Breast epithelium (tissue), 4 donors: ENCODE measurements at regions not wholly inside any gene's neighbourhood (a gene's known extent, or its start where the extent isn't known, plus 50 kb on each side); places are given as distances from the start of the nearest gene placed in this dataset.

Experiments used
- DNase-seq, 2 donors: peaks; one replicate each; pipeline ENCODE4 v3.0.0-alpha.2; 2019; ENCODE audit warnings: low spot score in 2 of 2
- H3K27ac ChIP-seq, 2 donors: fragments of 200-600 bp; sonication (generic) in 1 of 2; one replicate each; pipeline ENCODE4 v1.5.1; 2016 to 2019; ENCODE audit warnings: mild to moderate bottlenecking in 1 of 2
- H3K27me3 ChIP-seq, 2 donors: fragments of 200-600 bp; sonication (generic) in 1 of 2; one replicate each; pipeline versions ENCODE4 v1.5.1 to v1.6.0; 2017 to 2019; ENCODE audit warnings: control low read depth in 1 of 2, mild to moderate bottlenecking in 1 of 2
- H3K36me3 ChIP-seq: fragments of 200-600 bp; one replicate; pipeline ENCODE4 v1.5.1; 2019
- H3K4me1 ChIP-seq, 2 donors: fragments of 200-600 bp; sonication (generic); one replicate each; pipeline ENCODE4 v1.5.1; 2016 to 2019; ENCODE audit warnings: control low read depth in 1 of 2
- H3K4me3 ChIP-seq, 3 donors: fragments of 200-600 bp; sonication (generic); 1 replicate in 2 of 3; 2 replicates in 1 of 3; pipeline ENCODE4 v1.5.1; 2016 to 2019; ENCODE audit warnings: mild to moderate bottlenecking in 3 of 3, moderate library complexity in 2 of 3
- H3K9me3 ChIP-seq, 2 donors: fragments of 200-600 bp; sonication (generic) in 1 of 2; one replicate each; pipeline ENCODE4 v1.5.1; 2016 to 2019; ENCODE audit warnings: control low read depth in 1 of 2
- POLR2A ChIP-seq: fragments of 450-650 bp; IDR thresholded peaks from one replicate; pipeline ENCODE4 v1.6.1; 2016; ENCODE audit warnings: antibody characterized with exemption, mild to moderate bottlenecking, moderate library complexity
- POLR2AphosphoS5 ChIP-seq, 3 donors: sonication (generic); formaldehyde crosslinking; IDR thresholded peaks; one replicate each; pipeline ENCODE4 v1.6.1; 2017; ENCODE audit warnings: antibody characterized with exemption in 3 of 3
- intact Hi-C: fragments of 100-400 bp; cut with DNase I; formaldehyde crosslinking; loops from one replicate; pipeline ENCODE4 v1.15.1; 2023; ENCODE audit warnings: low total_unique reads
- TF ChIP-seq, protein P1 (sequence below), 3 donors: fragments of 450-650 bp; IDR thresholded peaks; one replicate each; pipeline ENCODE4 v1.5.1; 2016 to 2017; ENCODE audit warnings: antibody characterized with exemption in 3 of 3, mild to moderate bottlenecking in 3 of 3, moderate library complexity in 3 of 3

DNA sequence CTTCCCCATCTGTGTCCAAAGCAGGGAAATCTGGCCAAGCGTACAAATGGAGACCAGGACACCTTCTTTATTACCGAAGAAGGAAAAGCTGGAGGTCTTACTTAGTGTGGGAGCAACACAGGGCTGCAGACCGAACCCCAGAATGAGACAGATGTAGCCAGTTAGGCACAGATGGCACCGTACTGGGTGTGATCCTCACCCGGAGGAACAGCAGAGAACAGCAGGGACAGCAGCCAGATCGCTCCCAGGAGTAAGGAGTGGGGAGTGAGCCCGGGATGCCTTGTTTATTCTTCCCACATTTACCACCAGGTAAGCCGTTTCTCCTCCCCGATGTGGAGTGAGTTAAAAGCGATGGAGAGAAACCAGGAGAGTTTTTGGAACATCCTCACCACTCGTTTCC, 150.7 kb upstream of the SPRED2 start:
- H3K9me3 ChIP-seq = no peaks in the 10 kb centered on the region
- intact Hi-C loops = no loop called here
- no peaks in the 10 kb centered on the region for H3K36me3 ChIP-seq
- no peak overlapping the region for H3K4me3 ChIP-seq
- TF ChIP-seq, protein P1, sequence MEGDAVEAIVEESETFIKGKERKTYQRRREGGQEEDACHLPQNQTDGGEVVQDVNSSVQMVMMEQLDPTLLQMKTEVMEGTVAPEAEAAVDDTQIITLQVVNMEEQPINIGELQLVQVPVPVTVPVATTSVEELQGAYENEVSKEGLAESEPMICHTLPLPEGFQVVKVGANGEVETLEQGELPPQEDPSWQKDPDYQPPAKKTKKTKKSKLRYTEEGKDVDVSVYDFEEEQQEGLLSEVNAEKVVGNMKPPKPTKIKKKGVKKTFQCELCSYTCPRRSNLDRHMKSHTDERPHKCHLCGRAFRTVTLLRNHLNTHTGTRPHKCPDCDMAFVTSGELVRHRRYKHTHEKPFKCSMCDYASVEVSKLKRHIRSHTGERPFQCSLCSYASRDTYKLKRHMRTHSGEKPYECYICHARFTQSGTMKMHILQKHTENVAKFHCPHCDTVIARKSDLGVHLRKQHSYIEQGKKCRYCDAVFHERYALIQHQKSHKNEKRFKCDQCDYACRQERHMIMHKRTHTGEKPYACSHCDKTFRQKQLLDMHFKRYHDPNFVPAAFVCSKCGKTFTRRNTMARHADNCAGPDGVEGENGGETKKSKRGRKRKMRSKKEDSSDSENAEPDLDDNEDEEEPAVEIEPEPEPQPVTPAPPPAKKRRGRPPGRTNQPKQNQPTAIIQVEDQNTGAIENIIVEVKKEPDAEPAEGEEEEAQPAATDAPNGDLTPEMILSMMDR (IDR thresholded peaks at IDR 0.05) = no peak
- TF ChIP-seq POLR2A (no peak), POLR2AphosphoS5 (IDR thresholded peaks at IDR 0.05) (no peak)
- H3K27me3 ChIP-seq = no peaks in the 10 kb centered on the region
- DNase-seq = no peak
- H3K27ac ChIP-seq = no peak overlapping the region
- no peaks in the 10 kb centered on the region for H3K4me1 ChIP-seq

DNA sequence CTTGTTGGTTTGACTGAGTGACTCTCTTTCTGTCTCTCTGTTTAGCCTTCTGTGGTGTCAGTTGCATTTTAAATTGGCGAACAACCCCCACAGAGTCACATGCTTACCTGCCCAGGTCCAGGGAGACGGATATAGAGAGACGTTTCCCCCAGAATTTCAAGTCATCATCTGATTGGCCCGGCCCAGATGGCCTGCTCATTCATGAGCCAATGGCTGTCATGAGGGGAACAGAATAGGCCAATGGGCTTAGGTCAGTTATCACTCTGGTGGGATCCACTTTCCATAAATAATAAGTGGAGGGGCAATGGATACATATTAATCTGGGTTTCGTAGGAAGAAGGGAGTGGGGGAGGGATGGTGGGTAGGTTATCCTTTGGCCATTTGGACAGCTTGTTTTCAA, 150.0 kb upstream of the SPRED2 start:
- H3K4me1 ChIP-seq = no peaks in the 10 kb centered on the region
- no peaks in the 10 kb centered on the region for H3K9me3 ChIP-seq
- TF ChIP-seq POLR2AphosphoS5 (IDR thresholded peaks at IDR 0.05) = no peak
- TF ChIP-seq POLR2A = no peak
- TF ChIP-seq, protein P1 (IDR thresholded peaks at IDR 0.05) = no peak
- H3K27me3 ChIP-seq = no peaks in the 10 kb centered on the region
- no peak for DNase-seq
- intact Hi-C loops = no loop called here
- no peaks in the 10 kb centered on the region for H3K36me3 ChIP-seq
- H3K4me3 ChIP-seq = no peak overlapping the region
- no peak overlapping the region for H3K27ac ChIP-seq

DNA sequence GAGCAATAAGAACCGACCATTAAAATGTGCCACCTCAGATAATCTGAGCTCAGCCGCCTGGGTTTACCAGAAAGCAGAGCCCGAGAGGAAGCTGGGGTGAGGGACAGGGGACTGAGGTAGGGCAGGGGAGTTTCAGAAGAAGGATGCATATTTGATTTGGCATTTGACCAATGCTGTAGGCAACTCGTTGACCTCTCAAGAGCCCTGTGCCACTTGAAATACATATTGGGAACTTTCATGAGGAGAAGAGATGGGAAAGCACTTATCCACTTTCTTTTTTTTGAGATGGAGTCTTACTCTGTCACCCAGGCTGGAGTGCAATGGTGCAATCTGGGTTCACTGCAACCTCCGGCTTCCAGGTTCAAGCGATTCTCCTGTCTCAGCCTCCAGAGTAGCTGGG, 148.4 kb upstream of the SPRED2 start:
- no peak for DNase-seq
- Histone ChIP-seq H3K27me3 (no peaks in the 10 kb centered on the region), H3K4me3 (no peak overlapping the region), H3K27ac (no peak overlapping the region), H3K9me3 (no peaks in the 10 kb centered on the region), H3K4me1 (no peaks in the 10 kb centered on the region), H3K36me3 (no peaks in the 10 kb centered on the region)
- TF ChIP-seq, protein P1 (IDR thresholded peaks at IDR 0.05) = no peak
- TF ChIP-seq POLR2AphosphoS5 (IDR thresholded peaks at IDR 0.05) (no peak), POLR2A (no peak)
- intact Hi-C loops = no loop called here

DNA sequence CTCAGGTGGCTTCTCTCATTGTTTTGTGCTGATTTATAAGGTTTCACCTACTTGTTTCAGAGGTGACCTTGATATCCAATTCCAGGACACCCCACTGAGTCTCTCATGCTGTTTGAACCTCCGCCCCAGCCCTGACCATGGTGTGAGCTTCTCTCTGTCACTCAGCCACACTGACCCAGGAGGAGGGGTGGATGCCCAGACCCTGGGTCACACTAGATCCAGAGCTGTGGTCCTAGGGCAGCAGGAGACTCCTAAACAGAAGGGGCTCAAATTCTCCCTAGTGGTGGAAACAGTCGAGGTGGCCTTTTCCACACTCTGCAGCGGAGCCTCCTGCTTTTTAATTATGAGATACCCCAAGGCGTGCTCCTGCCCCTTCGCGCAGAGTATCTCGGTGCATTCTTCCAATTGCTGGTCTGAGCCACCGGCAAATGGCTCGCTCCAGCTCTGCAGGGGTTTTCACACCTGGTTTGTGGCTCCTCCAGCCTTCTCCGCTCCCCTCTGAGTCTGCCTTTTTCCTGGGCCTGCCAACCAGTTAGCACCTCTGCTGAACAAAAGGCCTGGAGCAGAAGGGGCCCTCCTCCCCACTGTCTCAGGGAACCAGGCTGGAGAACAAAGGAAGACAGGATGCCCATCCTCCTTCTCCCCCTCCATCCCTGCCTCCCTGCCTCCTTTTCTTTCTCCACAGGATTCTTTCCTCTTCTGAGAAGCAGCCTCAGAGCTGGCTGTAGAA, 147.3 kb upstream of the SPRED2 start:
- Histone ChIP-seq H3K4me1 (no peaks in the 10 kb centered on the region), H3K27ac (no peak overlapping the region), H3K36me3 (no peaks in the 10 kb centered on the region), H3K4me3 (no peak overlapping the region), H3K9me3 (no peaks in the 10 kb centered on the region), H3K27me3 (no peaks in the 10 kb centered on the region)
- intact Hi-C loops = no loop called here
- no peak for DNase-seq
- TF ChIP-seq, protein P1 (IDR thresholded peaks at IDR 0.05) = no peak
- no peak for TF ChIP-seq POLR2AphosphoS5 (IDR thresholded peaks at IDR 0.05)
- TF ChIP-seq POLR2A = no peak

DNA sequence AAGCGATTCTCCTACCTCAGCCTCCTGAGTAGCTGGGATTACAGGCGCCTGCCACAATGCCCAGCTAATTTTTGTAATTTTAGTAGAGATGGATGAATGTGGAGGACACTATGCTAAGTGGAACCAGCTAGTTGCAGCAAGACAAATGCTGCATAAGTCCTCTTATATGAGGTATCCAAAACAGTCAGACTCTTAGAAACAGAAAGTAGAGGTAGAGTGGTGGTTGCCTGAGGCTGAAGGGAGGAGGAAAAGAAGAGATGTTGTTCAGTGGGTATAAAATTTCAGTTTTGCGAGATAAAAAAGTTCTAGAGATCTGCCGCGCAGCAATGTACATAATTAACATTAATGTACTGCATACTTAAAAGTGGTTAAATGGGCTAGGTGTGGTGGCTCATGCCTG, 145.3 kb upstream of the SPRED2 start:
- TF ChIP-seq, protein P1 (IDR thresholded peaks at IDR 0.05) = no peak
- TF ChIP-seq POLR2AphosphoS5 (IDR thresholded peaks at IDR 0.05) (no peak), POLR2A (no peak)
- Histone ChIP-seq H3K27me3 (no peaks in the 10 kb centered on the region), H3K4me3 (no peak overlapping the region), H3K9me3 (no peaks in the 10 kb centered on the region), H3K27ac (no peak overlapping the region), H3K36me3 (no peaks in the 10 kb centered on the region), H3K4me1 (no peaks in the 10 kb centered on the region)
- intact Hi-C loops = no loop called here
- no peak for DNase-seq
